Mesenchymal stem cell (in vitro differentiated cells and primary cell): ENCODE measurements at regions not wholly inside any gene's neighbourhood (a gene's known extent, or its start where the extent isn't known, plus 50 kb on each side); places are given as distances from the start of the nearest gene placed in this dataset.

Experiments
- DNase-seq: peaks from one replicate; pipeline ENCODE4 v3.0.0-alpha.2; 2013
- H2AFZ ChIP-seq: one replicate; pipeline ENCODE4 v1.6.1; 2013; ENCODE audit warnings: low read depth, mild to moderate bottlenecking, control low read depth, inconsistent platforms, low read length, moderate library complexity
- H2AK5ac ChIP-seq: 2 replicates; pipeline ENCODE4 v1.6.1; 2013; ENCODE audit warnings: low read length, moderate library complexity, mild to moderate bottlenecking, inconsistent platforms; ENCODE audit not compliant: severe bottlenecking
- H2BK120ac ChIP-seq: one replicate; pipeline ENCODE4 v1.6.1; 2013; ENCODE audit warnings: low read depth, mild to moderate bottlenecking, inconsistent platforms, low read length, moderate library complexity
- H2BK12ac ChIP-seq, 2 experiments: one replicate each; pipeline ENCODE4 v1.6.1; 2013; ENCODE audit warnings: inconsistent platforms in 2 of 2, low read length in 2 of 2, mild to moderate bottlenecking in 2 of 2, moderate library complexity in 2 of 2, control low read depth in 1 of 2
- H2BK15ac ChIP-seq: one replicate; pipeline ENCODE4 v1.6.1; 2013; ENCODE audit warnings: mild to moderate bottlenecking, low read depth, inconsistent platforms; ENCODE audit not compliant: poor library complexity, severe bottlenecking
- H2BK5ac ChIP-seq: 2 replicates; pipeline ENCODE4 v1.6.1; 2013; ENCODE audit warnings: low read depth, mild to moderate bottlenecking, low read length, control low read depth, inconsistent platforms; ENCODE audit not compliant: poor library complexity, severe bottlenecking
- H3K14ac ChIP-seq, 2 experiments: one replicate each; pipeline ENCODE4 v1.6.1; 2013; ENCODE audit warnings: inconsistent platforms in 2 of 2, low read length in 2 of 2, control low read depth in 1 of 2, mild to moderate bottlenecking in 1 of 2, moderate library complexity in 1 of 2
- H3K18ac ChIP-seq, 2 experiments: one replicate each; pipeline ENCODE4 v1.6.1; 2013; ENCODE audit warnings: inconsistent platforms in 2 of 2, low read length in 2 of 2, control low read depth in 1 of 2, low read depth in 1 of 2, mild to moderate bottlenecking in 1 of 2
- H3K23ac ChIP-seq, 2 experiments: one replicate each; pipeline ENCODE4 v1.6.1; 2013; ENCODE audit warnings: inconsistent platforms in 2 of 2, low read length in 2 of 2, mild to moderate bottlenecking in 2 of 2, moderate library complexity in 2 of 2, control low read depth in 1 of 2
- H3K27ac ChIP-seq: 2 replicates; pipeline ENCODE4 v1.5.1; 2013; ENCODE audit warnings: mild to moderate bottlenecking, moderate library complexity, low read length, control low read depth, inconsistent platforms; ENCODE audit not compliant: poor library complexity, severe bottlenecking
- H3K27me3 ChIP-seq, 2 experiments: 2 replicates each; pipeline versions ENCODE4 v1.6.1 to v1.7.0; 2013; ENCODE audit warnings: low read length in 2 of 2, mild to moderate bottlenecking in 2 of 2, moderate library complexity in 2 of 2, control low read depth in 1 of 2, inconsistent platforms in 1 of 2; ENCODE audit not compliant: control insufficient read depth in 1 of 2, insufficient read depth in 1 of 2
- H3K36me3 ChIP-seq, 2 experiments: 2 replicates each; pipeline versions ENCODE4 v1.6.1 to v1.7.0; 2013; ENCODE audit warnings: low read length in 2 of 2, control low read depth in 1 of 2, inconsistent platforms in 1 of 2, low read depth in 1 of 2, mild to moderate bottlenecking in 1 of 2; ENCODE audit not compliant: insufficient read depth in 2 of 2, control insufficient read depth in 1 of 2
- H3K4ac ChIP-seq, 2 experiments: one replicate each; pipeline ENCODE4 v1.6.1; 2013; ENCODE audit warnings: inconsistent platforms in 2 of 2, low read length in 2 of 2, mild to moderate bottlenecking in 2 of 2, moderate library complexity in 2 of 2, control low read depth in 1 of 2, low read depth in 1 of 2
- H3K4me1 ChIP-seq: 2 replicates; pipeline ENCODE4 v1.6.1; 2013; ENCODE audit warnings: low read depth, low read length, control low read depth; ENCODE audit not compliant: control insufficient read depth, insufficient read depth
- H3K4me2 ChIP-seq: 2 replicates; pipeline ENCODE4 v1.6.1; 2013; ENCODE audit warnings: low read length, mild to moderate bottlenecking, inconsistent platforms; ENCODE audit not compliant: poor library complexity, severe bottlenecking
- H3K4me3 ChIP-seq, 2 experiments: 2 replicates each; pipeline versions ENCODE4 v1.5.1 to v1.7.0; 2013; ENCODE audit warnings: low read length in 2 of 2, mild to moderate bottlenecking in 2 of 2, control low read depth in 1 of 2, low read depth in 1 of 2; ENCODE audit not compliant: insufficient read depth in 1 of 2
- H3K79me1 ChIP-seq: replicated peaks from 2 replicates; pipeline ENCODE4 v1.6.1; 2013; ENCODE audit warnings: mild to moderate bottlenecking, control low read depth, low read length, inconsistent platforms; ENCODE audit not compliant: poor library complexity, severe bottlenecking
- H3K9ac ChIP-seq: 2 replicates; pipeline ENCODE4 v1.7.0; 2013; ENCODE audit warnings: mild to moderate bottlenecking, low read length, moderate library complexity
- H3K9me3 ChIP-seq: 2 replicates; pipeline ENCODE4 v1.7.0; 2013; ENCODE audit warnings: mild to moderate bottlenecking, low read length; ENCODE audit not compliant: control insufficient read depth
- H4K8ac ChIP-seq: one replicate; pipeline ENCODE4 v1.6.1; 2013; ENCODE audit warnings: inconsistent platforms, mild to moderate bottlenecking, low read length, moderate library complexity
- H4K91ac ChIP-seq: one replicate; pipeline ENCODE4 v1.6.1; 2013; ENCODE audit warnings: mild to moderate bottlenecking, low read length, inconsistent platforms
- WGBS: methylation state at CpG from one replicate; pipeline ENCODE4 v1.1.7; 2013; ENCODE audit warnings: mixed read lengths; 5-methylcytosine and 5-hydroxymethylcytosine counted together

DNA sequence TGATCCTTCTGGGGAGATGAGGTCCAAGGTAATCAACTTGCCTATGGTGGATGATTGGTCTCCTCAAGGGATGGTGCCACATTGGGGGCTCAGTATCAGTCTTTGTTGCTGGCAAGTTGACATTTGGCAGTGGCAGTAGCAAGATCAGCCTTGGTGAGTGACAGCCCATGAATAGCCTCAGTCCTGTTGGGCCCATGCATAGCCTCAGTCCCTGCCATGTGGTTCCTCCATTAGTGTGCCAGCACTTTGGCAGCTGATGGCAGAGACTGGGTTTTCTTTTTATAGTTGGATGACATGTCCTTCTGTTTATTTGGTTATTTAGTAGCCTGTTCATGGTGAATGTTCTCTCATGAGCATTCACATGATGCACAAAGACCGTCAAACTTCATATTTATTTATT lies 179.6 kb downstream of the CBLN1 start:
- H4K91ac ChIP-seq: no peak overlapping the region
- H4K8ac ChIP-seq: no peak overlapping the region
- H2AFZ ChIP-seq: no peak overlapping the region
- no peak overlapping the region for H2BK5ac ChIP-seq
- DNase-seq: no peak
- H3K27ac ChIP-seq: no peak overlapping the region
- no peak overlapping the region for H3K23ac ChIP-seq
- no peaks in the 10 kb centered on the region for H3K4me1 ChIP-seq
- no peak overlapping the region for H3K4me2 ChIP-seq
- H3K14ac ChIP-seq: no peak overlapping the region
- no peak overlapping the region for H2BK15ac ChIP-seq
- H2BK12ac ChIP-seq: no peak overlapping the region
- no peak overlapping the region for H3K9ac ChIP-seq
- no peaks in the 10 kb centered on the region for H3K36me3 ChIP-seq
- no peaks in the 10 kb centered on the region for H3K79me1 ChIP-seq
- H3K27me3 ChIP-seq: no peaks in the 10 kb centered on the region
- H3K9me3 ChIP-seq: no peaks in the 10 kb centered on the region
- no peak overlapping the region for H2AK5ac ChIP-seq
- no peak overlapping the region for H3K18ac ChIP-seq
- H2BK120ac ChIP-seq: no peak overlapping the region
- no peak overlapping the region for H3K4me3 ChIP-seq
- no peak overlapping the region for H3K4ac ChIP-seq
- WGBS: 84% methylated on average over 1 of the region's 1 CpG

DNA sequence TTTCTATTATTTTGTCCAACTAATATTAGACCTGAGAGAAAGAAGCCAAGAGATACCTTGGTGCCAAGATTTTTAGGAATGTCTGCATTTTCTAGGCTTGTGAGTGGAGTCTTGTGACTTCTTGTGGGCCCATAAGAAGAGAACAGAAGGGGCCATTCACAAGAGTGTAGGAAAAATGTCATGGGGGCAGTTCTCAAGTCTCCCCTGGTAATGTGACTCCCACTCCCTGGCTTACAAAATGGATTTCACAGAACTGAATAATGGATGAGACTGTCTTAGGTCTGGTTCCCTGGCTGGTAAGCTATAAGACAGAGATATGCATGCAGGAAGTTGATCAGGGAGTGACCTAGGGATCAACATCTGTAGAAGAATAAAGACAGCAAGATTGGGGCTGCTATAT lies 181.3 kb downstream of the CBLN1 start:
- no peak overlapping the region for H3K4me2 ChIP-seq
- no peaks in the 10 kb centered on the region for H3K79me1 ChIP-seq
- H2AFZ ChIP-seq: no peak overlapping the region
- no peak overlapping the region for H3K27ac ChIP-seq
- no peaks in the 10 kb centered on the region for H3K4me1 ChIP-seq
- no peak overlapping the region for H2BK12ac ChIP-seq
- no peak overlapping the region for H3K4me3 ChIP-seq
- no peaks in the 10 kb centered on the region for H3K27me3 ChIP-seq
- H2BK5ac ChIP-seq: no peak overlapping the region
- H3K14ac ChIP-seq: no peak overlapping the region
- no peak overlapping the region for H2BK15ac ChIP-seq
- no peak overlapping the region for H3K18ac ChIP-seq
- no peak overlapping the region for H3K9ac ChIP-seq
- H3K36me3 ChIP-seq: no peaks in the 10 kb centered on the region
- H2AK5ac ChIP-seq: no peak overlapping the region
- no peak for DNase-seq
- H3K9me3 ChIP-seq: peaks cover 2% of the 10 kb centered on the region
- H4K91ac ChIP-seq: no peak overlapping the region
- no peak overlapping the region for H4K8ac ChIP-seq
- H3K4ac ChIP-seq: no peak overlapping the region
- H3K23ac ChIP-seq: no peak overlapping the region
- H2BK120ac ChIP-seq: no peak overlapping the region

DNA sequence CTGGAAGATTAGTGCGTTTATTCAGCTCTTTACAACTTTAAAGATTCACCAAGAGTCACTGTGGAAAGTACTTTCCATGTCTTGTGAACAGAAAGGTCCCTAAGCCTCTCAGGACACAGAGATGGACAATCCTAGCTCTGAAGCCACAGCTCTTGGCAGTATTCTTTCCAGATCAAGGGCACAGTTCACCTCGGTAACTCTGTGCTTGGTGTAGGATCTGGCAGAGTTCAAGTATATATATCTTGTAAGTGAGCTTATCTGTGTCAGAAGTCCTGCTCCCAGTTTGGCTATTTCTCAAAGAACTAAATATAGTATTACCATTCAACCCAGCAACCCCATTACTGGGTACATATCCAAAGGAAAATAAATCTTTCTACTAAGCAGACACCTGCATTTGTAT lies 183.7 kb downstream of the CBLN1 start:
- Histone ChIP-seq H4K8ac (no peak overlapping the region), H2BK5ac (no peak overlapping the region)
- WGBS: 57% methylated on average over 1 of the region's 2 CpGs

DNA sequence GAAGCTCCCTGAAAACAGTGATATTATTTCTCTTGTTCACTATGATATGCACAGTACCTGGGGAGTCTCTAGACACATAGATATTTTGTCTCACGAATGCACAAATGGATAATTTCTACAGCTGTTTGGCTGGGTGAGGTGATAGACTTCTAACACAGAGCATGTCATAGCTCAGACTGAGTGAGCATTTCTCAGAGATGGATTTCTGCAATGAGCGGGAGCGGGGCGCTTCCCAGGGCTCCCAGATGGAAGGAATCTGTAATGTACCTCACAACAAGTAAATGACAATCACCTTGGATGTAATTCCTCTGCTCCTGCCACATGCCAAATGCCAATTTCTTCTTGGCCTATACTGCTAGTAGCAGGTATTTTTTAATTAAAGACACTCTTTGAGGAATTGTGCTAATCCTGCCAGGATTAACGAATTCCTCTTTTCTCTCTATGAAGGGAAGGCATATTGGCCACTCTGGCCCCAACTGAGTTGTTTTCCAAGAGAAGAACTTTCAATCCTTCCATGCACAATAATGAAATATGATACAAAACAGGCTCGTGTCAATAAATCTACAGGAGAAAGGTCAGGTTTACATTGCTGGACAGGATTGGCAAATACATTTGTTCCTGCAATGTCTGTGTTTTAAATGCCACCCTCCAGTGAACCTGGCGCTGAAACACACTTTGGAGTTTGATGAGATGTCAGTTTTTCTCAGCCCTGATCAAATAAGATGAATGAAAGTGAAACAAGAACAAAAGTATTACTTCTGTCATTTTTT lies 185.3 kb downstream of the CBLN1 start:
- Histone ChIP-seq H3K4ac (no peak overlapping the region), H3K79me1 (no peaks in the 10 kb centered on the region), H3K4me1 (no peaks in the 10 kb centered on the region), H3K18ac (no peak overlapping the region), H2AK5ac (no peak overlapping the region), H3K14ac (no peak overlapping the region), H2BK12ac (no peak overlapping the region), H3K9ac (no peak overlapping the region), H2BK120ac (no peak overlapping the region), H3K23ac (no peak overlapping the region), H3K4me3 (no peak overlapping the region), H3K27ac (no peak overlapping the region), H4K8ac (no peak overlapping the region), H2AFZ (no peak overlapping the region), H3K4me2 (no peak overlapping the region), H3K36me3 (no peaks in the 10 kb centered on the region), H2BK15ac (no peak overlapping the region), H3K27me3 (no peaks in the 10 kb centered on the region), H3K9me3 (peaks cover 5% of the 10 kb centered on the region), H4K91ac (no peak overlapping the region), H2BK5ac (no peak overlapping the region)
- WGBS: 72% methylated on average over 7 of the region's 7 CpGs
- DNase-seq: no peak

More for the DNA sequence above, 183.7 kb downstream of the CBLN1 start:
- Histone ChIP-seq H3K4ac (no peak overlapping the region), H2AK5ac (no peak overlapping the region), H3K36me3 (no peaks in the 10 kb centered on the region), H2AFZ (no peak overlapping the region), H2BK12ac (no peak overlapping the region), H3K18ac (no peak overlapping the region), H3K27me3 (no peaks in the 10 kb centered on the region), H2BK120ac (no peak overlapping the region), H3K14ac (no peak overlapping the region), H3K27ac (no peak overlapping the region), H3K4me1 (no peaks in the 10 kb centered on the region), H3K4me2 (no peak overlapping the region), H3K4me3 (no peak overlapping the region), H3K9ac (no peak overlapping the region), H3K9me3 (peaks cover 5% of the 10 kb centered on the region), H4K91ac (no peak overlapping the region), H3K23ac (no peak overlapping the region), H3K79me1 (no peaks in the 10 kb centered on the region), H2BK15ac (no peak overlapping the region)
- no peak for DNase-seq
